SH-SY5Y (cell line): ENCODE measurements at regions not wholly inside any gene's neighbourhood (a gene's known extent, or its start where the extent isn't known, plus 50 kb on each side); places are given as distances from the start of the nearest gene placed in this dataset.

Experiments
- GATA2 ChIP-seq: IDR thresholded peaks from 2 replicates; pipeline ENCODE4 v1.6.1; 2011; ENCODE audit warnings: mild to moderate bottlenecking, low read depth, low read length
- GATA3 ChIP-seq: IDR thresholded peaks from 2 replicates; pipeline ENCODE4 v1.6.1; 2011; ENCODE audit warnings: low read depth, mild to moderate bottlenecking, low read length, moderate library complexity

- no peak for TF ChIP-seq GATA3
- TF ChIP-seq GATA2: no peak
These were observed 101.9 kb upstream of the SLCO3A1 start for GRCh38 chr15:91751611-91752010.
